Upper lobe of right lung (tissue), 1 donor: ENCODE measurements at regions not wholly inside any gene's neighbourhood (a gene's known extent, or its start where the extent isn't known, plus 50 kb on each side); places are given as distances from the start of the nearest gene placed in this dataset.
A peak's percentile ranks its signal among the peaks of the same experiment; 100 is the strongest.

Experiments used
- ATAC-seq: fragments of 200-7000 bp; cut with Tn5 transposase; one replicate; pipeline ENCODE4 v1.9.1; 2020; ENCODE audit warnings: mild to moderate bottlenecking, moderate library complexity
- DNase-seq: peaks from one replicate; pipeline ENCODE4 v3.0.0-alpha.2; 2020
- H3K27ac ChIP-seq: fragments of 200-600 bp; one replicate; pipeline ENCODE4 v1.8.0; 2022
- H3K27me3 ChIP-seq: fragments of 200-600 bp; one replicate; pipeline ENCODE4 v1.8.0; 2022; ENCODE audit warnings: mild to moderate bottlenecking
- H3K36me3 ChIP-seq: fragments of 200-600 bp; one replicate; pipeline ENCODE4 v1.8.0; 2022
- H3K4me1 ChIP-seq: fragments of 200-600 bp; one replicate; pipeline ENCODE4 v1.8.0; 2022
- H3K4me3 ChIP-seq: fragments of 200-600 bp; one replicate; pipeline ENCODE4 v1.8.0; 2022; ENCODE audit warnings: mild to moderate bottlenecking
- H3K9me3 ChIP-seq: fragments of 200-600 bp; one replicate; pipeline ENCODE4 v1.8.0; 2022
- CTCF ChIP-seq: fragments of 200-600 bp; IDR thresholded peaks from one replicate; pipeline ENCODE4 v1.8.0; 2022; ENCODE audit warnings: antibody characterized with exemption
- intact Hi-C: fragments of 100-400 bp; cut with DNase I; formaldehyde crosslinking; loops from one replicate; pipeline ENCODE4 v1.11.0; 2022
- donor health status: DM: no; HTN: yes; CAD: no; lungs with severe emphysema.

GRCh38 chr15:70569091-70569713 is 194.2 kb downstream of the UACA start:
- intact Hi-C loops: no loop called here
- peak; percentile 47 for TF ChIP-seq CTCF
- no peak overlapping the region for H3K4me3 ChIP-seq
- no peak overlapping the region for H3K27ac ChIP-seq
- no peaks in the 10 kb centered on the region for H3K4me1 ChIP-seq
- H3K36me3 ChIP-seq: no peaks in the 10 kb centered on the region
- DNase-seq (no peak), ATAC-seq (peak; percentile 45)
- H3K27me3 ChIP-seq: no peaks in the 10 kb centered on the region
- H3K9me3 ChIP-seq: no peaks in the 10 kb centered on the region

GRCh38 chr15:70566989-70567388 is 196.4 kb downstream of the UACA start:
- intact Hi-C loops: no loop called here
- H3K27me3 ChIP-seq: no peaks in the 10 kb centered on the region
- no peak overlapping the region for H3K4me3 ChIP-seq
- H3K4me1 ChIP-seq: no peaks in the 10 kb centered on the region
- no peak for TF ChIP-seq CTCF
- no peaks in the 10 kb centered on the region for H3K9me3 ChIP-seq
- H3K36me3 ChIP-seq: no peaks in the 10 kb centered on the region
- DNase-seq (no peak), ATAC-seq (no peak)
- no peak overlapping the region for H3K27ac ChIP-seq

- Histone ChIP-seq H3K27me3 (no peaks in the 10 kb centered on the region), H3K36me3 (no peaks in the 10 kb centered on the region), H3K27ac (no peak overlapping the region), H3K9me3 (no peaks in the 10 kb centered on the region), H3K4me3 (no peak overlapping the region), H3K4me1 (no peaks in the 10 kb centered on the region)
- intact Hi-C loops: no loop called here
- TF ChIP-seq CTCF: no peak
- DNase-seq (no peak), ATAC-seq (no peak)
Observed at GRCh38 chr15:70566047-70566835, 197.1 kb downstream of the UACA start.

GRCh38 chr15:70563561-70564095 is 199.7 kb downstream of the UACA start:
- DNase-seq: no peak
- Histone ChIP-seq H3K9me3 (no peaks in the 10 kb centered on the region), H3K4me1 (peaks cover 12% of the 10 kb centered on the region), H3K27me3 (no peaks in the 10 kb centered on the region), H3K27ac (no peak overlapping the region), H3K4me3 (no peak overlapping the region), H3K36me3 (no peaks in the 10 kb centered on the region)
- no peak for ATAC-seq
- no peak for TF ChIP-seq CTCF
- intact Hi-C loops: no loop called here

- DNase-seq: no peak
- no peak for ATAC-seq
- intact Hi-C loops: no loop called here
- no peak for TF ChIP-seq CTCF
- Histone ChIP-seq H3K27me3 (no peaks in the 10 kb centered on the region), H3K9me3 (no peaks in the 10 kb centered on the region), H3K4me3 (no peak overlapping the region), H3K27ac (no peak overlapping the region), H3K36me3 (no peaks in the 10 kb centered on the region), H3K4me1 (peaks cover 12% of the 10 kb centered on the region)
Observed at GRCh38 chr15:70562906-70563305, 200.5 kb downstream of the UACA start.
